LHCN-M2 (cell line): ENCODE measurements at regions not wholly inside any gene's neighbourhood (a gene's known extent, or its start where the extent isn't known, plus 50 kb on each side); places are given as distances from the start of the nearest gene placed in this dataset.
A peak's percentile ranks its signal among the peaks of the same experiment; 100 is the strongest.

ENCODE experiments used
- DNase-seq: peaks from one replicate; pipeline ENCODE4 v3.0.0-alpha.2; 2012; ENCODE audit warnings: low read depth

DNA sequence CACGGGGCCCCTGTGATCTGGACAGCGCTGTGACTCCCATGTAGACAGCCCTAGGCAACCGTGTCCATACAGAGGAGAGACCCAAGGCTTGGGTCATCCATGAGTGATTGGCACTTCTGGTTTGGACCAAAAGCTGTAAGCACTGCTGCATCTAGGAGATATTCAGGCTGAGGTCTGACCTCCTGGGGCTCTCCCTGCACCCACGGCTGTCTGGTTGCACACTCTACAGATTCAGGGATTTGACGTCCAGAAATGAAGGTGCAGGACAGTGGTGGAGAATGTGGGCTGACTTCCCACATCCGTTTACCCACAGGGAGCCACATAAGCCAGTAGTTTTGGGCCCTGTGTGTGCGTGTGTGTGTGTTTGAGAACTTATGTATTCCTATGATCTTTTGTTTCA is 76.2 kb upstream of the ARHGEF7 start:
- DNase-seq, result no peak

DNA sequence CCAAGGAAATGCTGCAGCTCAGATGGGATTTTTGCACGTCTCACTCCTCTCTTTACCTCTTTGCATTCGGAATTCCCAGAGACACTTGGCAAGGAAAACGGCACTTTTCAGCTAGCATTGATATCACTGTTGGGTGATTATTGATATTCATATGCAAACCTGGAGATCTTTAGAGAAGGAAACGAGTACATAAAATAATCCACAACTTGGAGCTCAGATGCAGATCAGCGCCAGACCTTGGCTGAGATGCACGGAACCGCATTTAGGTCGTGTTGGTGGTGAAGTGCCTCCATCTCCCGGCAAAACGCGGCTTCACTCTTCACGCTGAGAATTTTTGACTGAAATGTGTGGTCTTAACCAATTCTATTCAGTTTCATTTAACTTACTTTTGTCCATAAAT is 77.2 kb upstream of the ARHGEF7 start:
- DNase-seq, result no peak

DNA sequence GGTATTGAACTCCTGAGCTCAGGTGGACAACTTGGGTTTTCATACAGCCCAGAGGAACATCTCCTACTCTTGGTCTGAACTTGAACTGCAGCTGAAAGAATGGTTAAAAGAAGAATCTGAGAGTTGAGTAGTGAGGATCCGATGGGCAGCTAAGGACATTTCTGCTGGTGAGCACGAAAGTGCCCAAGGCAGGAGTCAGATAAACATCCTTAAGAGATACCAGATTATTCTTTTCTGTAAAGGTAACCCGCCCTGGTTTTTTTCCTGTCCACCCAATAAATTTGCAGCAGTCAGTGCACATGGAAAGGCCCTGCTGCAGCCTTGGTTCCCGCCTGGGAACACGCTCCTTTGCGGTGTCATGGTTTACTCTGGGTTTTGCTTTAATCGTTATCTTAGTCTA is 78.4 kb upstream of the ARHGEF7 start:
- no peak for DNase-seq

DNA sequence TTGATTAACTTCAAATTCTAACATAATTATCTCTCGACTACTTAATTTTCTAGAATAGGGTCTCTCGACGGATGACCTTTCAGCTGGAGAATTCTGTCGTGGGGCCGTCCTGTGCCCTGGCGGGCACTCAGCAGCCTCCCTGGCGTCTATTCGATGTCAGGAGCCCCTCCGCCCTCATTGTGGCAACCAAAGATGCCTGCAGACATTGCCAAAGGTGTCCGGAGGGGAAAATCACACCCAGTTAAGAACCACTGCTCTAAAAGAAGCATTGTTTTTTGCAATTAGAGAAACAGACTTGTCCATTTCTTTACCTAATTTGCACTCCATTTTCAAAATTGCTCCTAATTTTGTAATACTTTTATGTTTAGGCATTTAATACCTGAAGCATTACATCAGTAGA is 79.2 kb upstream of the ARHGEF7 start:
- DNase-seq, result no peak

DNA sequence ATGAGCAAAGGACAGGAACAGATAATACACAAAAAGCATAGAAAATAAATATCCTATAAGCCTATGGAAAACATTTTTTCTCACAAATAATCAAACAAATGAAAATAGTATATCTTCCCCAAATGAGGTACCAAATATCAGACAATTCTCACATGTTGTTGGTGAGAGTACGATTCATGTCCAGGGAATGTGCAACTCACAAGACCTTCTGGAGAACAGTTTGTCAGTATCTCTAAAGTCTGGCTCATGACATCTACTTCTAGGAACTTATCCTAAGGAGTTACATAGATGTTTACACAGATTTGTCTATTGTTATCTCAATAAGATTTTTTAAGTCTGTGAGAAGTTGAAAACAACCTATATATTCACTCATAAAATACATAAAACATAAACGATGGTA is 80.3 kb upstream of the ARHGEF7 start:
- DNase-seq, result peak; percentile 77

DNA sequence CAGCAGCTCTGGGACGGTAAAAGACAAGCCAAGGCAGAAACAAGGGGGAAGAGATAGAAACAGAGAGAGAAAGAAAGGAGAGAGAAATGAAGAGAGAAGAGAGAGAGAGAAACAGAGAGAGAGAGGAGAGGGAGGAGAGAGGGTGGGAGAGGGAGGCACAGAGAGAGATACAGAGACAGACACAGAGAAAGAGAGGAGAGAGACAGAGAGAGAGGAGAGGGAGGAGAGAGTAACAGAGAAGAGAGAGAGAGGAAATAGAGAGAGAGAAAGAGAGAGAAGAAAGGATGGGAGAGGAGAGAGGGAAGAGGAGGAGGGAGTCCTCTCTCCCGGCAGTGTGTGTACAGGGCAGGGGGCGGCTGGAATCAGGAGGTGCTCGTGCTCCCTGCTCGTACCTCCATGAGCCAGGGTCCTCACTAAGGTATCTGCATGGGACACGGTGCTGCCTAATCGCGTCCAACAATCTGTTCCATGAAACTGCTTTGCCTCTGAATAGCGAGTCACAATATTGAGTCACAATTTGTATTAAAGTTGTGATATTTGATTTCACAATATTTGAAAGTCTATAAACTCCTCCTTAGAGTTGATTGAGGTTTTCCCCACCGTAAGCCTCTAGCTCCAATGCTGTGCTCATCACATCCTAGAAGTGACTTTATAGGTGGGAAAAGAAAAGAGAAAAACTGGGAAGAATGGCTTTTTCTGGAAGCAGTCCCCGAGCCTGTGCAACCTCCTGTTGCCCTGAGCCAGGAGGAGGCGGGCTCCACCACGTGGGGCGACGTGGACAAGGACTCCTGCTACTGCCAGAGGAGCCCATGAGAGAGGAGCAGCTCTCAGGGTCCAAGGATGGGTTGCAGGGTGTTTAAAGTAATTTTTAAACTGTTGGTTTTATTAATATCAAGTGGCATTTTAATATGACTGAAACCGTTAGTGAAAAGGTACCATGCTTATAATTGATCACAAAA is 81.7 kb upstream of the ARHGEF7 start:
- DNase-seq, result peak; percentile 63

DNA sequence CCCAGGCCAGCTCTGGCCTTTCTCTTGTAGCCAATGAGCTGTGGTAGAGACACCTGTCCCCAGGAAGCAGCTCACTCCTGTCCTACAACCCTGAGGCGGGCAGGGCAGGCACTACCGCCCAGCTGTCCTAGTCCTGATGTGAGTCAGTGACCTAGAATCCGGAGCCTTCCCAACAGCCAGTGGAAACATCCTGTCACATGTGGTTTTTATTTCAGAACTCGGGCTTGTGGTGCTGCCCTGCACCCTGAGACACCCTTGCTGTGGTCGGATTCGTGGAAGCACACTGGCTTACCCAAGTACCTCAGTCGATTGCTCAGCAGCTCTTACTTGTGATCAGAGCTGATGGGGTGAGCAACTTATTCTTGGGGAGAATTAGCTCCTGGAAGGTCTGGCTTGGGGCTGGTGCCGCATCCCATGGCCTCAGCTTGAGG is 83.6 kb upstream of the ARHGEF7 start:
- peak; percentile 100 for DNase-seq

DNA sequence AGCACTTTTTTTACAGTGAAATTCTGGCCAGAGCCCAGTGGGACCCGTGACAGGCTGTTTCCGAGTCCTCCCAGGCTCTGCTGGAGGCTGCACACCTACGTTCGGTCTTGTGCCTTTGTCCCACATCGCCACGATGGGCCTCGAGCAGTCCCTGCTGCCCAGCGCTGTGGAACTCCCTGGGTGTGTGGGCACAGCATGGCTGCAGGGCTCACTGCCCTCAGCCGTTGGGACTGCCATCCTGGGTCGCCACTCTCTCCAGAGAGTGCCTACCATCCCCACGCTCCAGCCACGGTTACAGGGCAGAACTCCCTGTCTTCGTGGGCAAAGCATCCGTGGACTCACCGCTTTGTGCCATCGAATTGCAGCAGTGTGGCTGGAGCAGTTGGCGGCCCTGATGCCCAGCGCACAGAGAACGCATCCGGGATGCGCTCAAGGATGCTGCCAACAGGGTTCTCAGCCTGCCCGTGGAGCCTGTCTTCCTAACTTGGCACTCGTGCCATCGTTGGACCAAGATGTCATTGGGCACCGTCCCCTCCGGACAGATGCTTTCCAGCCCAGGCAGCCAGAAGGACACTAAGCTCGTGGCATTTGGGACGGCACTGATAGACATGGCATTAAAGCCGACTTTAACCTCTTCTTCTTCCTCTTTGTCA is 85.0 kb upstream of the ARHGEF7 start:
- DNase-seq, result no peak

DNA sequence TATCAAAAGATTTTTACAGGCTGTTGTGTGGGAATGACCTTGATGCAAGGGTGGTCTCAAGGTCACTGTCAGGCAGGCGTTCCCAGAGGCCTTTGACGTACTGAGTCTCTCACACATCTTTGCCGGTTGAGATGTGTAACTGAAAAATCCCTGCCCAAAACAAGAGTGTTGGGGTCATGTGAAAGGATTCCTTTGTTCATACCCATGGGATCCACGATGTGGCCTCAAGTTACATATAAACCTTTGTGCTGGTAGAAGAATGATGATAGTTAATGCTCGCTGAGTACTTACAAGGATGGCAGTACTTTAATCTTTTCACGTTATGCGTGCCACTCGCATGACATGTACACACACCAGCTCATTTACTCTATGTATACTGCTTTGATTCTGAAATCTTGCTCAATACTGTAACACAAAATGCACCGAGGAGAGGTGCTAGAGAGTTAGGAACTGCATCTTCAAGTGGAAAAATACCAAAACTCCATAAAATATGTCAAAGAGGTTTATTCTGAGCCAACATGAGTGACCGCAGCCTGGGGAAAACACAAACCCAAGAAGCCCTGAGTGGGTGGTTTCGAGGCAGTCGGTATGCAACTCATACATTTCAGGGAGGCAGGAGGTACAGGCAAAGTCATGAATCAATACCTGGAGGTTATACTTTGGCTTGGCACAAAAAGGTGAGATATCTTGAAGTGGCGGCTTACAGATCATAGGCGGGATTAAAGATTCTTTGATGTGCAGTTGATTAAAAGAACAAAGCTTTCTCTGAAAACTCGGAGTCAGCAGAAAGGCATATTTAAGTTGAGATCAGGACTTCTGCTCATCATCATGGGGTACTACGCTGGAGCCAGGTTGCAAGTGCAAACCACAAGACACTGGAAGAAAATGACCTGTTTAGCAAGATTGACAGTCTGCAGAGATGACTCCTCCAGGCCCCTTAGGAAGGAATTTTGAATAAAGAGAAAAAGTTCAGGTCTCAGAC is 87.4 kb upstream of the ARHGEF7 start:
- DNase-seq, result no peak

DNA sequence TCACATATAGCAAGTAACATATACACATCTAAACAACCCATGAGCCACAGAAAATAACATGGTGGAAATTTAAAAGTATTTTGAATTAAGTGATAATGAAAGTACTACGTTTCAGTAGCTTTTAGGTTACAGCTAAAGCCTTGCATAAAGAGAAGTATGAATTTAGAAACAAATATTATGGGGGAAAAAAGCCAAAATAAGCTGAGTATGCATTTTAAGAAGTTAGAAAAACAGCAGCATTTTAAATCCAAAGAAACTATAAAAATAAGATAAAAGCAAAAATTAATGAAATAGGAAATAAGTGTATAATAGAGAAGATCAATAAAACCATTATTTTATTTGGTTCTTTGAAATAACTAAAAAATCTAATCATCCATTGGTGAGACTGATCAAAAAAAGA is 89.8 kb upstream of the ARHGEF7 start:
- DNase-seq, result no peak

DNA sequence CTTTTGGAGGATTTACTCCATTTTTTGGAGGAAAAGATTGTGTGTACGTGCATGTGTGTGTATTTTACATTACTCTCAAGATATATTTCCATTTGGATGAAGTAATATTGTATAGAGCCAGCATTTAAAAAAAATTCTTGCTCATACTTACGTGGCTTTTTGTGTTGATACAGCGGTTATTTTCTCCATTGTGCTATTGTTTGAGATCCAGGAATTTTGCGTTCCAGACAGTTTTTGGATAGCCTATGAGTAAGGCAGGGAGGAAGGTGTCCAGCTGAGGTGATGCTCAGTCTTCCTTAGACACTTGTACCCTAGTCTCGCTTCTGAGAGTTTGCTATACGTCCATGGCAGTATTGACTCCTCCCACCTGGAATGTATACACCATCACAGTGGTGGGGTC is 92.2 kb upstream of the ARHGEF7 start:
- no peak for DNase-seq

DNA sequence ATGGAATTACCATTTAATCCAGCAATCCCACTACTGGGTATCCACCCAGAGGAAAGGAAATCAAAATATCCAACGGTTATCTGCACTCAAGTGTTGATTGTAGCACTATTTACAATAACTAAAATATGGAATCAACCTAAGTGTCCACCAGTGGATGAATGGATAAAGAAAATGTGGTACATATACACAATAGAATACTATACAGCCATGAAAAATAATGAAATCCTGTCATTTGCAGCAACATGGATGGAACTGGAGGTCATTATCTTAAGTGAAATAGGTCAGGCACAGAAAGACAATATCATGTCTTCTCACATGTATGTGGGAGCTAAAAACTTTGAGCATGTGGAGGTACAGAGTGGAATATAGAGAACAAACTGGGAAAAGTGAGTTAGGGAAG is 92.9 kb upstream of the ARHGEF7 start:
- no peak for DNase-seq

DNA sequence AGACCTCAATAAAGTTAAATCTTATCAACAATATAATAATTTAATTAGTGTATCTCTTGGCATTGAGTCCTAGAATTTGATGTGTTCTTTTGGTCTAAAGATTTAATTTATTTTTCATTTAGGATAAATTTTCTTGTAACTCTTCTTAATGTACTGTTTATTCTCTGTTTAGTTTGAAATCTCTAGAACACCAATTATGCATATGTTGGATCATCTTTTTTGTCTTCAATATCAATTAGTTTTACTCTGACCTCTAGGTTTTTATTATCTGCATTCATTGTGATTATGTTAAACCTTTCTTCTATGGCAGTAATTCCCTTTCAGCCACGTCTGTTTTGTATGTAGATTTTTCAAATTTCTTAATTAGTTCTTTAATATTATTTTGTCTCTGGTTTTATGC is 93.8 kb upstream of the ARHGEF7 start:
- no peak for DNase-seq

DNA sequence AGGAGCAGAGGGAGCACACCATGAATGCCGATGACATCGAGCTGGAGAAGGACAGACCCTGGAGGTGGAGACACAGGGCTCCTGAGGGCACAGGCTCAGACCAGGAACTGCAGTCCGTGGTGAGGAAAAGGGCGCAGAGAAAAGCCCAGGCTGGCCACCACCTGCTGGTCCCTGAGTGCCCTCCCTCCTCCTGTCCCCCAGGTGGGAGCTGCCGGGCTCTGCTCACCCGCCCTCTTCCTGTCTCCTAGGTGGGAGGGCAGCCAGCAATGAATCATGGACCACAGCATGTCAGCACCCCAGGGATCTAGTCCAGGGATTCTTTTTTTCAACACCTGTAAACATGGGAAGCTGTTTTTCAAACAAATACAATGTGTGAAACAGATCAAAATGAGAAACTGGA is 94.6 kb upstream of the ARHGEF7 start:
- DNase-seq, result no peak

DNA sequence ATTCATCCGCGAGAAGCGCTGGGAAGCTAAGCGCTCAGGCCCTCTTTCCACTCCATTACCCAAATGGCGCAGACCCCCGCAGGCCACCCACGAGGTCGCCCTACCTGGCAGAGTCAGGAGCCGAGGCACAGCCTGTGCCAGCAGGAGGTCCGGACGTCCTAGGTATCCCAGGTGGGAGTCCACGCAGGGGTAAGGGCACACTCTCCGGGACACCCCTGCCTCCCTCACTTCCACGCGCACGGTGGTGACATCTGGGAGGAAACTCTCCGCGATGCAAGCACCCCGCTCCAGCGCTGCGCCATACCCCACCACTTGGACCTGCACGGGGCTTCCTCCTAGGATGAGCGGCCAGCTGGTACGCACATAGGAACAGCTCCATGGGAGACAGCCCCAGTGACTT is 95.1 kb upstream of the ARHGEF7 start:
- no peak for DNase-seq

DNA sequence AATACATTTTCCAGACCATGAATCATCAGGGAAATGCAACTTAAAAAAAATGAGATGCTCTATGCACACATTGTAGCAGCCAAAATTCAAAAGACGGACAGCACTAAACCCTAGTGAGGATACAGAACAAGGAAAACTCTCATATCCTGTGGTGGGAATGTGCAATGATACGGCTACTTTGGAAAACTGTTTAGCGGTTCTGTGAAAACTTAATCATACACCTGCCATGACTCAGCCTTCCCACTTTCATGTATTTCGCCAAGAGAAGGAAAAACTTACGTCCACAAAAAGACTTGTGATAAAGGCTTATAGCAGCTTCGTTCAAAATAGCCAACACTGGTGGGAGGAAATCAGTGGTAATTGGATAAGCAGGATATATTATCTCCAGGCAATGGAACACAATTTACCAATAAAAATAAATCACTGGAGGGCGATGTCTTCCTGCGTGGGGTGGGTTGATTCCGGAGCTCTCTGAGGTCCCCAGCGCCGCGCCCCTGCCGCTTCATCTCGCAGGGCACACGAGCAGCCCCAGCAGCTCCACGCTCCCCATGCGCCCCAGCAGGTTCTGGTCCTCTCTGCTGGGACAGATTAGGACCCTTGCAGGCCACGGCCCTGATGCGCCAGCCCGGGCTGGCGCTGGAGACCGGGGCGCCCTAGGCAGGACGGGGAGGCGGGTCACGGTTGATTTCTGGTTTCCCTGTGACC is 97.2 kb upstream of the ARHGEF7 start:
- DNase-seq, result no peak

DNA sequence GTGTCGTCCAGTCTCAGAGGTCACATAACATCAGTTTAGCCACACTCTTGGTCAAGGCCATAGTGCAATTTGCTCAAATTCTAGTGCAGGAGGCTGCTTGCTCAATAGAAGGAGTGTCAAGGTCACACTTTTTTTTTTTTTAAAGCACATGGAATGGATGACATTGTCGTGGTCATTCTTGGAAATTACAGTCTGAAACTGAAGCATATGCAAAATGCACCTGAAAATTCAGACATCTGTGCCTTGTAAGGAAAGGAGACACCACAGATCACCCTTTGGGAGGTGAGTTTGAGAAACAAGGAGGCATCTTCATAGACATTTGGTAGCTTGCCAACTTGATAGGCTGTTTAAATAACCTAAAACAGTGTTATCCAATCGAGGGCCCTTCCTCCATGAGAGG is 98.3 kb upstream of the ANKRD10 start:
- no peak for DNase-seq

DNA sequence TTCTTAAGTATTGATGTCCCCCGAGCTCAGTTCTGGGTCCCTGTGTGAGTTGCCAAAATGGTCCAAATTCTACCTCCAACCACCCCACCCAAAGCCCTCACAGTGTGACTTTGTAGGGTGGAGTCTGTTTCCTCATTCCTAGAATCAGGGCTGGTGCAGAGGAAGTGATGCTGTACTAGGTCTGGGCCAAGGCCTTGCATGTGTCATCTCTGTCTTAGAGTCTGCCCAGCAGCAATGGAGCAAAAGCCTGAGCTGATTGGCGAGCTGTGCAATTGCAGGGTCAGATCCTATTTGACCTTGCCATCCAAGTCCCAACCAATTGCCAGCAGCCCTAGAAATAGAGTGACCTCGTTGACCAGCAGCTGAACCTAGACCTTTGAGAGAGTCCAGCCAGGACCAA is 97.0 kb upstream of the ANKRD10 start:
- peak; percentile 52 for DNase-seq

DNA sequence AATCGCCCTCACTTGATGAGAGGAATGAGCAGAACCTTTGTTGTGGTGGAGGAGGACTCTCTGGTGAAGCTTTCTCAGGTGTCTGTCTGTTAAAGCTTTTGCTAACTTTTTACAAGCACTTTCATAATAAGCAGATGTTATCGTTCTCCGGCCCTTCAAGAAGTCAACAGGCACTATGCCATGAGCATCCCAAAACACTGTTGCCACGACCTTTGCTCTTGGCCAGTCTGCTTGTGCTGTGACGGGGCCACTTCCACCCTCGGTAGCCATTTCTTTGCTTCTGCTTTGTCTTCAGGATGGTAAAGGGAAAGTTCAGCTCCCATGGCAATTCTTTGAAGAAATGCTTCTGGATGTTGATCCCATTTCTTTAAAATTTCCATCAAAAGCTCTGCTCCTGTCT is 93.5 kb upstream of the ANKRD10 start:
- DNase-seq, result no peak

DNA sequence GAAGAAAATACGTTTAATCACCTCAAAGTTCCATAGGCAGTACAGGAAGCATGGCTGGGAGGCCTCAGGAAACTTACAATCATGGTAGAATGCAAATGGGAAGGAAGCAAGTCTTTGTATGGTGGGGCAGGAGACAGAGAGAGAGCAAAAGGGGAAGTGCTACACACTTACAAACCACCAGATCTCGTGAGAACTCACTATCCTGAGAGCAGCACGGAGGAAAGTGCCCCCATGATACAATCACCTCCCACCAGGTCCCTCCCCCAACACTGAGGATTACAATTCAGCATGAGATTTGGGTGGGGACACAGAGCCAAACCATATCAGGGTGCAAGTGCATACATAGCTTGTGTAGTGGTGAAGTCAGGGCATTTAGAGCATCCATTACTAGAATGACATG is 92.3 kb upstream of the ANKRD10 start:
- DNase-seq, result peak; percentile 69

DNA sequence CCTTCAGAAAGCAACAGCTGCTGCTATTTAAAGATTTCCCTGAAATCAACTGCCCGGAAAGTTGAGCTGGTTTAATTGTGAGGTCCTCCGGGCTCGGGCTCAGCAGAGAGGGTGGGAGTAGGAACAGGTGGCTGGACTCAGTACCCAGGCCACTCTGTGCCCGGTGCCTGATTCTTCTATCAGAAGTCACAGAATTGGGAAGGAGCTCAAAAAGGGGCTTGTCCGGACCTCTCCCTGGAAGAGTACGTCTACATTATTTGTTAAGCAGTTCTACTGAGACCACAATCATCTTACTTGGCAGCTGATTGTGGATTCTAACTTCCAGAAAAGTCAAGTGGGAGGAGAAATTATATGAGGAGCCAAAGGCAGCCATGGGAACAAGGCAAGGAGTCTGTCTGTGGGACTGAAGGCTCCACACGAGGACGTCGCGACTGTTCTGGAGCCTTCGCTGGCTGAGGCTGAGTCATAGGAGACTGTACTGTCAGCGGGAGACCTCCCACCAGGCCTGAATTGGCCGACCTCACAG is 91.7 kb upstream of the ANKRD10 start:
- peak; percentile 97 for DNase-seq
